Memory B cell (primary cell): ENCODE measurements at regions not wholly inside any gene's neighbourhood (a gene's known extent, or its start where the extent isn't known, plus 50 kb on each side); places are given as distances from the start of the nearest gene placed in this dataset.
A peak's percentile ranks its signal among the peaks of the same experiment; 100 is the strongest.
"Not testable (repeated sequence)": the region's sequence is repeated elsewhere in the genome, so short reads cannot be mapped to it uniquely, and the experiment has no call there.

Source experiments
- ATAC-seq: fragments of 150-1000 bp; cut with Tn5 transposase; 2 replicates; pipeline ENCODE4 v1.10.0; 2021; ENCODE audit warnings: low read depth, mild to moderate bottlenecking, moderate library complexity
- DNase-seq, 2 donors: peaks; one replicate each; pipeline ENCODE4 v3.0.0; 2022; ENCODE audit warnings: low spot score in 2 of 2
- H3K27ac Mint-ChIP-seq: one replicate; pipeline ENCODE4 v1.8.0; 2022; ENCODE audit warnings: mild to moderate bottlenecking, moderate library complexity, mixed read lengths
- H3K27me3 Mint-ChIP-seq: one replicate; pipeline ENCODE4 v1.8.0; 2022; ENCODE audit warnings: mixed read lengths
- H3K36me3 Mint-ChIP-seq: one replicate; pipeline ENCODE4 v1.8.0; 2022; ENCODE audit warnings: mild to moderate bottlenecking, mixed read lengths
- H3K4me1 Mint-ChIP-seq: one replicate; pipeline ENCODE4 v1.8.0; 2022; ENCODE audit warnings: mixed read lengths
- H3K4me3 Mint-ChIP-seq: one replicate; pipeline ENCODE4 v1.8.0; 2022; ENCODE audit warnings: mild to moderate bottlenecking, moderate library complexity, mixed read lengths
- H3K9me3 Mint-ChIP-seq: one replicate; pipeline ENCODE4 v1.8.0; 2022; ENCODE audit warnings: mixed read lengths

DNA sequence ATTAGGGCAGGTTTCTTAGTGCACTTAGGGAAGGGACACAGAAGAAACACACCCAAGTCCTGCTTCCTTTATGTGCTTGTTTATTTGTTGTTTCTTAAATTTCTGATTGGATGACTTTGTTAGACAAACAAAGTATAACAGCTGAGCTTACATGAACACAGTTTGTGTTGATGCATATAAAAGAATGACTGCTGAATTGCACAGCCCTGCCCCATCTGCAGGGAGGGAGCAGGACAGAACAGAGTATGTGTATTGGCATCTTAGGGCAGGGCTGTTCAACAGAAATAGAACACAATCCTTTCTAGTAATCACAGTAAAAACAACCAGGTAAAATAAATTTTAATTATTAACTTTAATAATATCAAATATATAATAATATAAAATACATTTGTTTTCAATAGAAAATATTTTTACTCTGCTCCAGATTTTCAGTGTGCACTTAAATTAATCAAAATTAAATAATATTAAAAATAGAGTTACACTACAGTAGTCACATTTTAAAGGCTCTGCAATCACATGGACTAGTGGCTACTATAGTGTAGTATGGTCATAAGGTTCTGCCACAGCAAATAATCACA, 198.4 kb downstream of the ZNF621 start:
- no peaks in the 10 kb centered on the region for H3K27me3 Mint-ChIP-seq
- peaks cover 9% of the 10 kb centered on the region for H3K4me1 Mint-ChIP-seq
- H3K27ac Mint-ChIP-seq: no peak overlapping the region
- no peak for DNase-seq
- H3K9me3 Mint-ChIP-seq: no peaks in the 10 kb centered on the region
- H3K36me3 Mint-ChIP-seq: no peaks in the 10 kb centered on the region
- no peak overlapping the region for H3K4me3 Mint-ChIP-seq
- ATAC-seq: no peak

DNA sequence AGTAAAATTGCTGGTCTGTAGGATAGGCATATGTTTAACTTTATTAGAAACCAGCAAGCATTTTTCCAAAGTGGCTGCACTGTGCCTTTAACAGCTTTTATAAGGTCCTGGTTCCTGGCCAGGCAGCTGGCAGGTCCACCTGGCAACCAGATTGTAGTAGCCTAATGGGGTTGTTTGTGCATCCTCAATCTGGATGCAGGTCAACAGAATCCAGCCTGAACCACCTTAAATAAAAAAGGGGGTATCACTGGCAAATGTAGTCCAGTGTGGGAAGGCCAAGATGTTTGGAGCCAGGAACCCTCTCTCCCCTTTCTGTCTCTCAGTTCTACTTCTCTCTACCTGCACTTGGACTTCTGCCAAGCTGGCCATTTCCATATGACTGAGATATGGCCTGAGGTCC, 200.3 kb downstream of the ZNF621 start:
- Mint-ChIP-seq H3K27me3 (no peaks in the 10 kb centered on the region), H3K27ac (no peak overlapping the region), H3K4me1 (no peaks in the 10 kb centered on the region), H3K36me3 (peaks cover 9% of the 10 kb centered on the region), H3K9me3 (peaks cover 8% of the 10 kb centered on the region), H3K4me3 (no peak overlapping the region)
- no peak for DNase-seq
- no peak for ATAC-seq

DNA sequence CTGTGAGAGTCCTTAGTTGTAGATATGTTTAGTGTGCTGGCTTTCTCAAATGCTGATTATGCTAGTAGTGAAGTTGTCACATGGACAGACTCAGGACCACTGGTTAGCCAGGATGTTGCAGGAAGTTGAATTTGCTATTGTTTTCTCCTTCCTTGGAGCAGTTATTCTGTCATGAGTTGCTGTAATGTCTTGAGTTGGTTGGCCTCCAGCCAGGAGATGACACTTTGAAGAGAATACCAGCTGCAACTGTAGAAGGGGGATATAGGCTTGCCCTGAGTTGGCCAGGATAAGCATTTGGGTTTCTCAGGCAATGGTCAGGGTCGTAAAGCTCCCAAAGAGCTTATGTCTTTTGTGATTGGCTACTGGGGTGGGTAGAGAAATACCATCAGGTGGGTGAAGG, 206.7 kb downstream of the ZNF621 start:
- Mint-ChIP-seq H3K9me3 (peaks cover 22% of the 10 kb centered on the region), H3K36me3 (peaks cover 24% of the 10 kb centered on the region), H3K4me1 (no peaks in the 10 kb centered on the region), H3K27ac (no peak overlapping the region), H3K27me3 (peaks cover 1% of the 10 kb centered on the region), H3K4me3 (no peak overlapping the region)
- no peak for ATAC-seq
- no peak for DNase-seq

DNA sequence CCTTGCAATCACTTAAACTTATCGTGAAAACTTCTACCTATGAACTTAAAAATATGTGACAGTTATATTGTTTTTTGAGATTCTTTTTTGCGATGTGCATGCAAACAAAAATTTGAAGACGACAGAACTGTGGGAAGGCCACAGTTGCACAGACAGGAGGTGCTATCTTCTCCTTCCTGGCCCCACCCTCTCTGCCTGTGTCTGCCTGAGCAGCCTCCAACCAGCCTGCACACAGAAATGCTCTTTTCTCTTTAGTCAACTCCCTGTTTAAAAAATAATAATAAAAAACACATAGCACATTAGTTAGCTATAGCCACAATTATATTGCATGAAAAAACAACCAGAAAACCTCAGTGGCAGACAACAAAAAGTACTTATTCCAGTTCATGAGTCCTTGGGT, 212.2 kb downstream of the ZNF621 start:
- DNase-seq: no peak
- H3K4me1 Mint-ChIP-seq: peaks cover 6% of the 10 kb centered on the region

DNA sequence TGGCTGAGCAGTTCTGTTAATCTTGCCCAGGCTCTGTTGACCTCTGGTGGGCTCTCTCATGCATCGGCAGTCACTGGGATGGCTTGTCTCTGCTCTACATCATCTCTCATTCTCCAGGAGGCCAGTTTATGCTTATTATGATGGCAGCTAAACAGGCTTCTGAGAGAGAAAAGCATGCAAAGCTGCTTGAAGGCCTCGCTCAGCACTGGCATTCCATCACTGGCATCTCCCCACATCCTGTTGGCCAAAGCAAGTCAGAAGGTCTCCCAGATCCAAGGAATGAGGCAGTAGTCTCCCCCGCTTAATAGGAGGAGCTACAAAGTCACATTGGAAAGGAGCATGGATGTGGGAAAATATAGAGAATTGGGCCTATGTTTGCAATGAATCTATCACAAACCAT, 212.6 kb downstream of the ZNF621 start:
- no peak overlapping the region for H3K4me3 Mint-ChIP-seq
- peaks cover 3% of the 10 kb centered on the region for H3K36me3 Mint-ChIP-seq
- peaks cover 9% of the 10 kb centered on the region for H3K4me1 Mint-ChIP-seq
- no peak overlapping the region for H3K27ac Mint-ChIP-seq
- H3K27me3 Mint-ChIP-seq: peaks cover 1% of the 10 kb centered on the region
- ATAC-seq (no peak), DNase-seq (no peak)
- no peaks in the 10 kb centered on the region for H3K9me3 Mint-ChIP-seq

More for the DNA sequence above, 212.2 kb downstream of the ZNF621 start:
- Mint-ChIP-seq H3K4me3 (no peak overlapping the region), H3K27me3 (peaks cover 1% of the 10 kb centered on the region), H3K27ac (no peak overlapping the region), H3K9me3 (no peaks in the 10 kb centered on the region), H3K36me3 (peaks cover 3% of the 10 kb centered on the region)
- ATAC-seq: no peak

DNA sequence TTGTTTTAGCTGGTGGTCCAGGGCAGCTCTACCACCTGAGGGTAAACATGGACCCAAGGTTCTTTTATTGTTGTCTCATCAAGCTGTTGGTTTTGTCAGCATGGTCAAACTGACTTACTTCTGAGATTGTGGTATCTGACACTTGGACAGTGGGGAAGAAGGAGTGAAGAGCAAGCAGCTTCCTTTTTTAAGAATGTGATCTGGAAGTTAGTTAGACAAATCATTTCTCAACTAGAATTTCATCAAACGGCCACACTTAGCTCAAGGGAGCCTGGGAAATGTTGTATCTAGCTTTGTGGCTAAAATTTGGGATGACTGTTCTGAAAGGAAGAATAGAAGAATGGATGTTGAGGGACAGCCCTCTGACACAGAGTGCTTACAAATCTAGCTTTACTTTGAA, 215.2 kb downstream of the ZNF621 start:
- H3K27me3 Mint-ChIP-seq: no peaks in the 10 kb centered on the region
- H3K9me3 Mint-ChIP-seq: no peaks in the 10 kb centered on the region
- ATAC-seq: no peak
- no peak overlapping the region for H3K27ac Mint-ChIP-seq
- H3K4me1 Mint-ChIP-seq: peaks cover 9% of the 10 kb centered on the region
- no peaks in the 10 kb centered on the region for H3K36me3 Mint-ChIP-seq
- DNase-seq: no peak
- H3K4me3 Mint-ChIP-seq: no peak overlapping the region

DNA sequence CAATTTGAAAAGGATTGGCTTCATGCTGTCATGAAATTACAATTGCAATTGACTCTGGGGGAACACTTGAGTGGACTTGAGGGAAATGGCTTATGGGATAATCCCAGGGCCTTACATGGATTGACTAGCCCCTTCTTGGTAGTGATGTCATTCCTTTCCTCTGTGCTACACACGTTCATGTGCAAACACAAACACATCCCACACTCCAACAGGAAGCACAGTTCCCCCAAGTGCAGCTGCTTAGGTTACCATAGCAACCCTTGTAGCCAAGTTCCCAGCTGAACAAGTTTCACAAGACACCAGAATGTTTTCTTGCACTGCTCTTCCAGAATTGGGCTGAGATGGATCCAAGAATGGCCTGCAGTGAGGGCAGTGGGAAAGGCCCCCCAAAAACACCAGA, 217.0 kb downstream of the ZNF621 start:
- peaks cover 9% of the 10 kb centered on the region for H3K4me1 Mint-ChIP-seq
- ATAC-seq: no peak

DNA sequence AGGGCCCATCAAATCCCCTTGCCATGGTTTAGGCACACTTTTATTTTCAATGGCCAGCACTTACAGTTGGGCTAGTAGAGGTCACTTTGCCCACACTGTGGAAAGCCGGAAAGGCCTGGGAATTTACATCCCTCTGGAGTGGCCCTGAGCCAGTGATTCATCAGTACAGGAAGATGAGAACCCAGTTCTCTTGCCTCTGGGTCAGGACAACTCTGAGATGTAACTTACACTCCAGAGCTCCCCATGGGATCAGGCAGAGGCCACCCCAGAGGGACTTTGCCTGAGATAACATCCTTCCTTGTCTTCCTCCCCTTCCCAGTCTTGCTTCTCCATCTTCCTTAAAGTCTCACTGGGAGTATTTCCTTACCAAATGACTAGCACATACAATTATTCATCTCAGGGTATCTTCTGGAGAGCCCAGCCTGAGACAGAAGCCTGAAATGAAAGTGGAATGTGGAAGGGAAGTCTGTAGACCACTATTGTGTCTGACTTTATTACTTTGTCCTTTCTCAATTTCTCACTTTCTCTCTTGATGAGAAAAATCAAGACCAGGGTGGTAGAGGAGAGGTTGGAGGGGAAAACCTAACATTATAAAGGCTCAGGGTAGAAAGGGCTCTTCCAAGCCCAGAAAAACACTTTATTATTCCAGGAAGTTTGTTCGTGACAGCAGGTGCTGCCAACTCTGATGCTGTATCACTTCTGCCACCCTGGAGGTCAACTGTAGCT, 220.8 kb downstream of the ZNF621 start:
- H3K27ac Mint-ChIP-seq: no peak overlapping the region
- no peak for ATAC-seq
- DNase-seq: no peak

More for the DNA sequence above, 217.0 kb downstream of the ZNF621 start:
- Mint-ChIP-seq H3K4me3 (no peak overlapping the region), H3K9me3 (no peaks in the 10 kb centered on the region), H3K36me3 (no peaks in the 10 kb centered on the region), H3K27ac (peak overlapping the region; percentile 69), H3K27me3 (no peaks in the 10 kb centered on the region)
- DNase-seq: no peak

DNA sequence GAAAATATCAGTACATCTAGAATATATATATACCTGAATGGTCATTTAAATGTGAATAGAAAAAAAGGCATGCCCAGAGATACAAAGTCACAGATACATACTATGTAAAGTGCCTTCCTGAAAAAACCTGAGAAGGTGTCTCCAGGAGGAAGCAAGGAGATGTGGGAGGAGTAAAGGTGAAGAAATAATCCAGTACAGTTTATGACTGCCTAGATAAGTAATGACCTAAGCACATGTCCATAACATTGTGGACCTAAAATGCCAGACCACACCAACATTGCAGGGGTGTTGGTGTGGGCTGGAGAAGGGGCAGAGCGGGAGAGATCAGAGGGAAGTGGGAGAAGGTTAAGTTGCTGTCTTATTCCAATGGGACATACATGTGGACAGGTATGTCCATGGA, 226.9 kb downstream of the ZNF621 start:
- H3K4me1 Mint-ChIP-seq: peaks cover 2% of the 10 kb centered on the region
- peaks cover 2% of the 10 kb centered on the region for H3K36me3 Mint-ChIP-seq

More for the DNA sequence above, 220.8 kb downstream of the ZNF621 start:
- H3K4me3 Mint-ChIP-seq: no peak overlapping the region
- H3K9me3 Mint-ChIP-seq: no peaks in the 10 kb centered on the region
- no peaks in the 10 kb centered on the region for H3K36me3 Mint-ChIP-seq
- peaks cover 9% of the 10 kb centered on the region for H3K4me1 Mint-ChIP-seq
- peaks cover 3% of the 10 kb centered on the region for H3K27me3 Mint-ChIP-seq

DNA sequence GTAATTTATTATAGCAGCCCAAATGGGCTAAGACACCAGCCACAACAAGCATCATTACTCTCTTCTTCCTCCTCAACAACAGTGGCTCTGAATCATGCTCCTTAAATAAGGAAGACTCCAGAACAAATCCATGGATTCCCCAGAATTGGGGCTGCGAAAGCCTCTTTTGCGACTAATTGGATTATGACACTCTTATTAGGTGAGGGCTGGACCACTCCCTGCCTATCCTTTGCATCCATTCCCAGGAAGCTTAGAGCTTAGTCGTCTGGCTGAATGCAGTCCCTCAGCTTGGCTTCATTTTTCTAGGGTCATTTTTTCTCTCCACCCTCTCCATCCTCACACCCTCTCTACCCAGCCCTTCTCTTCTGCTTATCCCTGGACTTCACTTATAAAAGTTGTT, 227.7 kb downstream of the ZNF621 start:
- no peak overlapping the region for H3K27ac Mint-ChIP-seq
- peaks cover 2% of the 10 kb centered on the region for H3K4me1 Mint-ChIP-seq
- peaks cover 2% of the 10 kb centered on the region for H3K36me3 Mint-ChIP-seq
- no peak overlapping the region for H3K4me3 Mint-ChIP-seq
- DNase-seq (no peak), ATAC-seq (no peak)
- H3K27me3 Mint-ChIP-seq: peaks cover 6% of the 10 kb centered on the region
- no peaks in the 10 kb centered on the region for H3K9me3 Mint-ChIP-seq

More for the DNA sequence above, 226.9 kb downstream of the ZNF621 start:
- no peak overlapping the region for H3K27ac Mint-ChIP-seq
- no peak overlapping the region for H3K4me3 Mint-ChIP-seq
- H3K27me3 Mint-ChIP-seq: peaks cover 9% of the 10 kb centered on the region
- no peak for ATAC-seq
- H3K9me3 Mint-ChIP-seq: no peaks in the 10 kb centered on the region
- DNase-seq: no peak

DNA sequence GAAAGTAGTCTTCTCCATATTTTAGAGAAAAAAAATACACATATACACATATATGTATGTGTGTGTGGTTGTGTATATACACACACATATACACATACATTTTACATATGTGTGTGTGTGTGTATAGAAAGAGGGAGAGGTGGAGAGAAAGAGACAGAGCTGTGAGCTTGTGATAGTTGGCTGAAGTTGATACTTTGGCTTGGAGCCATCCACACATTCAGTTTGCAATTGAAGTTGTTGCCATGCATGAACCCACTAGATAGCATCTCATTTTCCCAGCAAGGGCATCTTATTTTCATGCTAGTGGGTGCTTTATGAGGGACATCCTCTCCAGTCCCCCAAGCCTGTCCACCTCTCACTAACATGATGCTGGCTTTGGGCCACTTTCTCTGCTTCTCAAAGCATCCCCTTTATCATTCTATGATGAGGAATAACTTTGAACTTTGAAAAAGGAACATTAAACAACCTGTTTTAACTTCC, 228.6 kb downstream of the ZNF621 start:
- Mint-ChIP-seq H3K4me1 (peaks cover 2% of the 10 kb centered on the region), H3K36me3 (peaks cover 2% of the 10 kb centered on the region), H3K4me3 (no peak overlapping the region), H3K9me3 (no peaks in the 10 kb centered on the region), H3K27me3 (peaks cover 6% of the 10 kb centered on the region), H3K27ac (no peak overlapping the region)
- DNase-seq: no peak
- no peak for ATAC-seq

DNA sequence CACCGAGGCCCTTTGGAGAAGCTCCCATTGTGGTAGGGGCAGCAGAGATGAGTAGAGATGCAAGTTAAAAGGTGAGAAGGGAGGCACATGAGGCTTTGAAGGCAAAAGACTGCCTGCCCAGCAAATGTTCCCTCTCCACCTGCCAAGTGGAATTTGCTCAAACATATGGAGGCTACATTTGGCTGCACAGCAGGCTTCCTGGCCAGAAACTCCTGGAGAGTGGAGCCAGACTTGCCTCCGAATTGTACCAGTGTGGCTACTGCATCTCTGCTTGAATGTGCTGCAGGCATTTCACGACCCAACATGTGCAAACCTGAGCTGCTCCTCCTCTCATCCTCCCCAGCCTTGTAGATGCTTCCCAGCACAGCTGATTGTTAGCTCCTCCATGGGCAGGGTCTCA, 229.2 kb downstream of the ZNF621 start:
- Mint-ChIP-seq H3K9me3 (no peaks in the 10 kb centered on the region), H3K4me1 (peaks cover 2% of the 10 kb centered on the region), H3K36me3 (peaks cover 2% of the 10 kb centered on the region), H3K4me3 (no peak overlapping the region), H3K27me3 (peaks cover 6% of the 10 kb centered on the region), H3K27ac (no peak overlapping the region)
- no peak for DNase-seq
- ATAC-seq: no peak

DNA sequence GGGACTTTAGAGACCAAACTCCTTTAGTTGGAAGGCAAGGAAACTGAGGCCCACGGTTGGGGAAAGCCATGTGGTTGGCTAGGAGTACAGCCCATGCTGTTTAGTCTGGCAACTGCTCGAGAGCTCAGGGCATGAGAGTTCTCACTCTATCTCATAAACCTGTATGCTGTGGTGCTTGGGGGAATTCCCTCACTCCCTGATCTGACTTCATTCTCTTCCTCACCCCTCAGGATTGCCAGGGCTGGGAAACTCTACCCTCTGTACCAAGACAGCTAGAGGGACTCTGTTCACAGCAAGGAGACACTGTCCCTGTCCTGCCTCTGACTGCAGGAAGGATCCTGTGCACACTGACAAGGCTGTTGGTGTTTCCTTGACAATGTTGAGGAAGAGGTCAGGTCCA, 230.2 kb downstream of the ZNF621 start:
- peaks cover 6% of the 10 kb centered on the region for H3K27me3 Mint-ChIP-seq
- H3K36me3 Mint-ChIP-seq: peaks cover 2% of the 10 kb centered on the region
- no peak overlapping the region for H3K4me3 Mint-ChIP-seq
- no peak for DNase-seq
- peaks cover 1% of the 10 kb centered on the region for H3K9me3 Mint-ChIP-seq
- H3K27ac Mint-ChIP-seq: no peak overlapping the region
- H3K4me1 Mint-ChIP-seq: peaks cover 2% of the 10 kb centered on the region
- no peak for ATAC-seq

DNA sequence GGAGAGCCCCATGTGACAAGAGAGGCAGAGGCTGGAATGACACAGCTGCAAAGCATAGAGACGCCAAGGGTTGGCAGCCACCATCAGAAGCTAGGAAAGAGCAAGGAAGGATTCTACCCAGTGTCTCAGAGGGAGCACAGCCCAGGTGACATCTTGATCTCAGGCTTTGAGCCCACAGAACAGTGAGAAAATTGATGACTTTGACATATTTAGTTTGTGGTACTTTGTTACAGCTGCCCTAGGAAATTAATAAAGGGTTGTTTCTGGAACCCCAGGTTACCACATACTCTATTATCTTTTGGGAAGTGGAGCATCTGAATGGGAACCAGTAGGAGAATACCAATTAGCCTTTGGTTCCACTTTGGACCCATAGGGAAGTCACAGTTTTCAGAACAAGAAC, 231.7 kb downstream of the ZNF621 start:
- ATAC-seq (no peak), DNase-seq (no peak)
- Mint-ChIP-seq H3K36me3 (peaks cover 2% of the 10 kb centered on the region), H3K27me3 (peaks cover 5% of the 10 kb centered on the region), H3K27ac (no peak overlapping the region), H3K4me1 (peaks cover 2% of the 10 kb centered on the region), H3K9me3 (peaks cover 2% of the 10 kb centered on the region), H3K4me3 (no peak overlapping the region)

DNA sequence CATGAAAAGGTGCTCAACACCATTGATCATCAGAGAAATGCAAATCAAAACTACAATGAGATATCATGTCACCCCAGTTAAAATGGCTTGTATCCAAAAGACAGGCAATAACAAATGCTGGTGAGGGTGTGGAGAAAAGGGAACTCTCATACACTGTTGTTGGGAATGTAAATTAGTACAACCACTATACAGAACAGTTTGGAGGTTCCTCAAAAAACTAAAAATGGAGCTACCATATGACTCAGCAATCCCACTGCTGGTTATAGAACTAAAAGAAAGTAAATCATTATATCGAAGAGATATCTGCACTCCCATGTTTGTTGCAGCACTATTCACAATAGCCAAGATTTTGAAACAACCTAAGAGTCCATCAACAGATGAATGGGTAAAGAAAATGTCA, 238.0 kb downstream of the ZNF621 start:
- not testable (repeated sequence) for H3K9me3 Mint-ChIP-seq, DNase-seq, ATAC-seq, H3K36me3 Mint-ChIP-seq, H3K27ac Mint-ChIP-seq, H3K4me3 Mint-ChIP-seq, H3K4me1 Mint-ChIP-seq, H3K27me3 Mint-ChIP-seq
